ENCODE measurements at regions not wholly inside any gene's neighbourhood (a gene's known extent, or its start where the extent isn't known, plus 50 kb on each side); places are given as distances from the start of the nearest gene placed in this dataset.

- in situ Hi-C loops (cut with HindIII; ENCODE audit: low sequenced_read_pairs), result no loop called here
Observed at GRCh38 chr6:168228676-168229367, 90.8 kb downstream of the DACT2 start.

GRCh38 chr6:168227840-168228239 lies 91.7 kb downstream of the DACT2 start:
- in situ Hi-C loops (cut with HindIII; ENCODE audit: low sequenced_read_pairs), result no loop called here

GRCh38 chr6:168226902-168227318 lies 92.7 kb downstream of the DACT2 start:
- in situ Hi-C loops (cut with HindIII; ENCODE audit: low sequenced_read_pairs), result no loop called here

- in situ Hi-C loops (cut with HindIII; ENCODE audit: low sequenced_read_pairs), result no loop called here
Observed at GRCh38 chr6:168226061-168226752, 93.4 kb downstream of the DACT2 start.

- in situ Hi-C loops (cut with HindIII; ENCODE audit: low sequenced_read_pairs), result no loop called here
Observed at GRCh38 chr6:168225471-168225911, 94.1 kb downstream of the DACT2 start.

GRCh38 chr6:168223755-168224154 lies 95.8 kb downstream of the DACT2 start:
- in situ Hi-C loops (cut with HindIII; ENCODE audit: low sequenced_read_pairs), result no loop called here

GRCh38 chr6:168223150-168223549 lies 96.4 kb downstream of the DACT2 start:
- in situ Hi-C loops (cut with HindIII; ENCODE audit: low sequenced_read_pairs), result no loop called here

GRCh38 chr6:168222115-168223043 lies 97.2 kb downstream of the DACT2 start:
- in situ Hi-C loops (cut with HindIII; ENCODE audit: low sequenced_read_pairs), result no loop called here

GRCh38 chr6:168221497-168222079 lies 98.0 kb downstream of the DACT2 start:
- in situ Hi-C loops (cut with HindIII; ENCODE audit: low sequenced_read_pairs), result no loop called here

- in situ Hi-C loops (cut with HindIII; ENCODE audit: low sequenced_read_pairs), result no loop called here
Observed at GRCh38 chr6:168221000-168221399, 98.6 kb downstream of the DACT2 start.

GRCh38 chr6:168219804-168220203 lies 99.8 kb downstream of the DACT2 start:
- in situ Hi-C loops (cut with HindIII; ENCODE audit: low sequenced_read_pairs), result no loop called here

- in situ Hi-C loops (cut with HindIII; ENCODE audit: low sequenced_read_pairs), result no loop called here
Observed at GRCh38 chr6:168218785-168219566, 100.6 kb downstream of the DACT2 start.

GRCh38 chr6:168217880-168218537 lies 101.6 kb downstream of the DACT2 start:
- in situ Hi-C loops (cut with HindIII; ENCODE audit: low sequenced_read_pairs), result no loop called here

GRCh38 chr6:168217216-168217879 lies 102.2 kb downstream of the DACT2 start:
- in situ Hi-C loops (cut with HindIII; ENCODE audit: low sequenced_read_pairs), result no loop called here

- in situ Hi-C loops (cut with HindIII; ENCODE audit: low sequenced_read_pairs), result no loop called here
Observed at GRCh38 chr6:168216751-168217191, 102.8 kb downstream of the DACT2 start.

GRCh38 chr6:168216117-168216516 lies 103.5 kb downstream of the DACT2 start:
- in situ Hi-C loops (cut with HindIII; ENCODE audit: low sequenced_read_pairs), result no loop called here

- in situ Hi-C loops (cut with HindIII; ENCODE audit: low sequenced_read_pairs), result no loop called here
Observed at GRCh38 chr6:168215121-168215808, 104.3 kb downstream of the DACT2 start.

GRCh38 chr6:168214586-168215104 lies 104.9 kb downstream of the DACT2 start:
- in situ Hi-C loops (cut with HindIII; ENCODE audit: low sequenced_read_pairs), result no loop called here
